MG63 (cell line): ENCODE measurements at regions not wholly inside any gene's neighbourhood (a gene's known extent, or its start where the extent isn't known, plus 50 kb on each side); places are given as distances from the start of the nearest gene placed in this dataset.
A peak's percentile ranks its signal among the peaks of the same experiment; 100 is the strongest.

Experiments
- DNase-seq: peaks from one replicate; pipeline ENCODE4 v3.0.0-alpha.2; 2020
- H3K27me3 ChIP-seq: fragments of 250-450 bp; sonication (Bioruptor Pico); 2 replicates; pipeline ENCODE4 v1.5.1; 2020; ENCODE audit warnings: mild to moderate bottlenecking, moderate library complexity
- H3K36me3 ChIP-seq: fragments of 250-450 bp; sonication (Bioruptor Pico); 2 replicates; pipeline ENCODE4 v1.5.1; 2020; ENCODE audit warnings: mild to moderate bottlenecking, moderate library complexity
- H3K4me3 ChIP-seq: fragments of 250-450 bp; sonication (Bioruptor Pico); 2 replicates; pipeline ENCODE4 v1.5.1; 2020; ENCODE audit warnings: mild to moderate bottlenecking, moderate library complexity
- H3K9me3 ChIP-seq: fragments of 250-450 bp; sonication (Bioruptor Pico); 2 replicates; pipeline ENCODE4 v1.5.1; 2020; ENCODE audit warnings: mild to moderate bottlenecking, moderate library complexity

DNA sequence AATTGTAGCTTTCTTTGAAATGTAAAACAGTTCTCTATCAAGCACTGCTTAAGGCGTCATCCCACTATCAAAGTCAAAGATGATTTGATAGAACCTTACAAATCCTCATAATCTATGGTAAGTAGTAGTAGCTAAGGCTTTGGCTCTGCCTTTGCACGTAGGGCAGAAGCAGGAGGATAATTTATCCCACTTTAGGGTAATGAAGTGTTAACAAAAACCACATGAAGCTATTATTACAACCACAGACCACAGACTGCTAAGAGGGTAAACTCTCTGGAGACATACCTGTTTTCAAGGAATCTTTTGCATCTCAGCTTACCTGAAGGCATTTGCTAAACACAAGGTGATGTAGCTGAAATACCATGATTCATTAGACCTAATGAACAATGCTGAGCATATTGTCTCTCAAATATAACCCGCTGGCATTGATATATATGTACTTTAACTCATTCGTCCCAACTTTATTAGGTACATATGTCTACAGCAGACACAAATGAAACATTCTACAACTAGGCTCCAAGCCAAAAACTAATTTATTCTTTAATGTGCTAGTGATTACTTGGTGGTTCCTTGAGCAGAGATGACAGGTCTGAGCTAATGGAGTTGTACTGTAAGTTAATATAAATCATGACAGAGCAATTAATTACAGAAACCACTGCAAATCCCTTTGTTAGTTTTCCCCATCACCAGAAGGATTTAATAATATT lies 368.8 kb downstream of the ETNK1 start:
- no peak for DNase-seq
- Histone ChIP-seq H3K27me3 (no peaks in the 10 kb centered on the region), H3K9me3 (no peaks in the 10 kb centered on the region), H3K4me3 (no peak overlapping the region), H3K36me3 (no peaks in the 10 kb centered on the region)

- H3K27me3 ChIP-seq, result no peaks in the 10 kb centered on the region
- H3K4me3 ChIP-seq, result no peak overlapping the region
- H3K36me3 ChIP-seq, result no peaks in the 10 kb centered on the region
- no peak for DNase-seq
- no peaks in the 10 kb centered on the region for H3K9me3 ChIP-seq
Observed at GRCh38 chr12:22994316-22994675, 369.3 kb downstream of the ETNK1 start.

- Histone ChIP-seq H3K27me3 (no peaks in the 10 kb centered on the region), H3K4me3 (no peak overlapping the region), H3K9me3 (no peaks in the 10 kb centered on the region), H3K36me3 (no peaks in the 10 kb centered on the region)
- DNase-seq, result no peak
Observed at GRCh38 chr12:23001487-23001886, 376.5 kb downstream of the ETNK1 start.

GRCh38 chr12:23002381-23002780 lies 377.4 kb downstream of the ETNK1 start:
- no peaks in the 10 kb centered on the region for H3K27me3 ChIP-seq
- no peaks in the 10 kb centered on the region for H3K9me3 ChIP-seq
- H3K4me3 ChIP-seq, result no peak overlapping the region
- no peaks in the 10 kb centered on the region for H3K36me3 ChIP-seq
- no peak for DNase-seq

DNA sequence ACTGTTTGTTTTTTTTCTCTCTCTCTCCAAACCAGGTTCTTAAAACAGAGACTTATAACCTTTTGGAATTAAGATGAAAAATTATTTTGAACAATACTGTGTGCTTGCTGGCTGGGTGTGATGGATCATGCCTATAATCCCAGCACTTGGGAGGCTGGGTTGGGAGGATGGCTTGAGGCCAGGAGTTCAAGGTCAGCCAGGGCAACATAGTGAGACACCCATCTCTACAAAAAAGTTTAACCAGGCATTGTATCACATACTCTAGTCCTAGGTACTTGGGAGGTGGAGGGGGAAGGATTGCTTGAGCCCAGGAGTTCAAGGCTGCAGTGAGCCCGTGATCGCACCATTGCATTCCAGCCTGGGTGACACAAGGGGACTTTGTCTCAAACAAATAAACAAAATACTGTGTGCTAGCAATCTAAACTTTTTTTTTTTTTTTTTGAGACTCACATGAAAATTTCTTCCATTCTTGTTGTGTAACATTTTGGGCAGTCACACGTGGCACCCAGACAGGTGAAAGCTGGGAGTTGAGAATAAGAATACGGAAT lies 379.6 kb downstream of the ETNK1 start:
- Histone ChIP-seq H3K4me3 (no peak overlapping the region), H3K36me3 (no peaks in the 10 kb centered on the region), H3K9me3 (no peaks in the 10 kb centered on the region), H3K27me3 (no peaks in the 10 kb centered on the region)
- no peak for DNase-seq

- Histone ChIP-seq H3K4me3 (no peak overlapping the region), H3K36me3 (no peaks in the 10 kb centered on the region), H3K27me3 (no peaks in the 10 kb centered on the region), H3K9me3 (no peaks in the 10 kb centered on the region)
- DNase-seq, result no peak
Observed at GRCh38 chr12:23005387-23005786, 380.4 kb downstream of the ETNK1 start.

GRCh38 chr12:23006413-23006812 lies 381.4 kb downstream of the ETNK1 start:
- H3K4me3 ChIP-seq, result no peak overlapping the region
- no peaks in the 10 kb centered on the region for H3K36me3 ChIP-seq
- no peak for DNase-seq
- H3K9me3 ChIP-seq, result no peaks in the 10 kb centered on the region
- no peaks in the 10 kb centered on the region for H3K27me3 ChIP-seq

GRCh38 chr12:23008623-23009022 lies 383.7 kb downstream of the ETNK1 start:
- Histone ChIP-seq H3K36me3 (no peaks in the 10 kb centered on the region), H3K27me3 (no peaks in the 10 kb centered on the region; the same call in 1 of the 2 replicates), H3K9me3 (no peaks in the 10 kb centered on the region), H3K4me3 (no peak overlapping the region)
- DNase-seq, result no peak

- H3K4me3 ChIP-seq, result no peak overlapping the region
- H3K36me3 ChIP-seq, result no peaks in the 10 kb centered on the region
- no peaks in the 10 kb centered on the region; the same call in 1 of the 2 replicates for H3K27me3 ChIP-seq
- H3K9me3 ChIP-seq, result no peaks in the 10 kb centered on the region
- DNase-seq, result no peak
Observed at GRCh38 chr12:23014749-23015148, 389.8 kb downstream of the ETNK1 start.

- H3K27me3 ChIP-seq, result peaks cover 2% of the 10 kb centered on the region; the same call in 1 of the 2 replicates
- H3K4me3 ChIP-seq, result no peak overlapping the region
- H3K9me3 ChIP-seq, result no peaks in the 10 kb centered on the region
- H3K36me3 ChIP-seq, result no peaks in the 10 kb centered on the region
- no peak for DNase-seq
Observed at GRCh38 chr12:23025372-23026016, 400.5 kb downstream of the ETNK1 start.

- H3K27me3 ChIP-seq, result peaks cover 2% of the 10 kb centered on the region; the same call in 1 of the 2 replicates
- DNase-seq, result no peak
- H3K4me3 ChIP-seq, result no peak overlapping the region
- H3K9me3 ChIP-seq, result no peaks in the 10 kb centered on the region
- H3K36me3 ChIP-seq, result no peaks in the 10 kb centered on the region
Observed at GRCh38 chr12:23028158-23028802, 403.3 kb downstream of the ETNK1 start.

DNA sequence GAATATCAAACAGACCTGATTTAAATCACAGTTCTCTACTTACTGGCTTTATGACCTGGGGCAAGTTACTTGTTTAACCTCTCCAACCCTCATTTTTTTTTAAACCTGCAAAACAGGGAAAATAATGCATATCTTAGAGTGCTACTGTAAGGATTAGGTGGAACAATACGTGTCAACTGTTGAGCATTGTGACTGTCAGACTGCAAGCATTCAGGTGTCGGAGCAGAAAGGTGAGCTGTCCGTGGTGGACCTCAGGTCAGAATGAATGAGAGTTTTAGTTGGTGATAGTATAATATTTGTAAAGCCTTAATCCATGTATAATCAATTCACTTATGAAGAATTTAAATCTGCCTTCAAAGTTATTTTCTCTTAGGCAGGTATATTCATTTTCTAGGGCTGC lies 404.2 kb downstream of the ETNK1 start:
- DNase-seq, result no peak
- Histone ChIP-seq H3K36me3 (no peaks in the 10 kb centered on the region), H3K27me3 (peaks cover 2% of the 10 kb centered on the region; the same call in 1 of the 2 replicates), H3K4me3 (no peak overlapping the region), H3K9me3 (no peaks in the 10 kb centered on the region)

DNA sequence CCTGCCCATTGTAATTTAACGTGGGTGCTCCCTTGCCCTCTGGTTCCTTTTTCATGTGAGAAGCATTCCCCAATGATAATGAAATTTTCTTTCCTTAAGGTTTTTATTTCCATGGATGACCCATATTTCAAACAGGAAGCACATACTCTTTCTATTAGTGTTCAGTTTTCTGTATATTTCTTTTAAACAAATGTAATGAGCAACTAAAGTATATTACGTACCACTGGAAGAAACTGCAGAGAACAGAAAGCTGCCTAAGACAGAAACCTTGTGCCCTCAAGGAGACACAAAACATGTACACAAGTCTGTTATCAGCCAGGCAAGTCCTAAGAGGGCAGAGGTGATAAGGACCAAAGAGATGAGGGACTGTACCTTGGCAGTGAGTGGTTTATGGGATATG lies 414.9 kb downstream of the ETNK1 start:
- no peak overlapping the region for H3K4me3 ChIP-seq
- no peaks in the 10 kb centered on the region for H3K36me3 ChIP-seq
- no peaks in the 10 kb centered on the region for H3K9me3 ChIP-seq
- DNase-seq, result no peak
- H3K27me3 ChIP-seq, result no peaks in the 10 kb centered on the region

DNA sequence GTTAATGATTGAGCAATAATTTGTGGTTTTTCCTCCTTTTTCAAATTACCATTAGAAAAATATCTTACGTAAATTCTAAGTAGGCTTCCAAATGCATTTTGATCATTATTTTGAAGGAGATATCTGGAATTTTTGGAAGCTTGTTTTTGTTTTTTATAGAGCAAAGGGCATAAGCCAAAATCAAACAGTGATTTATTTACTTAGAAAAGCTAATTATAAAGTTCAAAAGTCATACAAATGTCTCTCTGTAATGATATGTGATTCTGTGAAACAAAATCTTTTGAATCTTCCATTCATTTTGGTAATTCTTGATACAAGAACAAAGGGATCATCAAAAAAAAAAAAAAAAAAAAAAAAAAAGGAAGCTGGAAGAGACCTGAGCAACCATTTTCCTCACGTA lies 416.8 kb downstream of the ETNK1 start:
- no peak overlapping the region for H3K4me3 ChIP-seq
- H3K9me3 ChIP-seq, result no peaks in the 10 kb centered on the region
- DNase-seq, result no peak
- H3K27me3 ChIP-seq, result no peaks in the 10 kb centered on the region
- no peaks in the 10 kb centered on the region for H3K36me3 ChIP-seq

DNA sequence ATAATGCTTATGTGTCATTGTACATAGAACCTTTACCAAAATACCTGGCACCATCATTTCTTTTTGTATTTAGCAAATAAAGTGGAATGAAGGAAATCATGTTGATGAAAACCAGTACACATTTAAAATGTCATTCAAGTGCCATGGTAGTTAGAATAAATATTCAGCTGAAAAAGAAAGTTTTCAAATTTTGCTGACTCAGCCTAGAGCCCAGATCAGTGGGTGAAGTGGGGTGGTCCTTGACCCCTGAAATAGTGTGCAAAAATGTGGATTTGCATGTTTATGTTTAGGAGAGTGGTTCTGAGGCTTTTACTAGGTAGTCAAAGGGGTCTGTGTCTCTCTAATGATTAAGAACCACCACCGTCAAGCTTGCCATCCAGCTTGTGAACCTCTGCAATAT lies 418.7 kb downstream of the ETNK1 start:
- no peaks in the 10 kb centered on the region for H3K36me3 ChIP-seq
- DNase-seq, result no peak
- no peaks in the 10 kb centered on the region for H3K27me3 ChIP-seq
- H3K4me3 ChIP-seq, result no peak overlapping the region
- H3K9me3 ChIP-seq, result no peaks in the 10 kb centered on the region

GRCh38 chr12:23049180-23049579 lies 424.2 kb downstream of the ETNK1 start:
- Histone ChIP-seq H3K9me3 (peaks cover 3% of the 10 kb centered on the region; the same call in 1 of the 2 replicates), H3K4me3 (no peak overlapping the region), H3K36me3 (no peaks in the 10 kb centered on the region), H3K27me3 (no peaks in the 10 kb centered on the region)
- no peak for DNase-seq

- Histone ChIP-seq H3K9me3 (no peaks in the 10 kb centered on the region), H3K36me3 (no peaks in the 10 kb centered on the region), H3K4me3 (no peak overlapping the region), H3K27me3 (no peaks in the 10 kb centered on the region)
- DNase-seq, result peak; percentile 7
Observed at GRCh38 chr12:23055004-23055403, 430.0 kb downstream of the ETNK1 start.
